GM18499 (cell line): ENCODE measurements at regions not wholly inside any gene's neighbourhood (a gene's known extent, or its start where the extent isn't known, plus 50 kb on each side); places are given as distances from the start of the nearest gene placed in this dataset.

Experiments
- ATAC-seq: cut with Tn5 transposase; IDR thresholded peaks from one replicate; pipeline ENCODE4 v1.9.1; 2021; ENCODE audit warnings: moderate number of reproducible peaks; ENCODE audit not compliant: insufficient read depth, unreplicated experiment

GRCh38 chr11:45597097-45597496 is 68.3 kb downstream of the CHST1 start:
- no peak for ATAC-seq

GRCh38 chr11:45596571-45596970 is 68.9 kb downstream of the CHST1 start:
- no peak for ATAC-seq

- no peak for ATAC-seq
Observed at GRCh38 chr11:45593992-45594391, 71.4 kb downstream of the CHST1 start.

GRCh38 chr11:45592636-45593035 is 72.8 kb downstream of the CHST1 start:
- no peak for ATAC-seq

- ATAC-seq = no peak
Observed at GRCh38 chr11:45590743-45591142, 74.7 kb downstream of the CHST1 start.

GRCh38 chr11:45585205-45585604 is 80.2 kb downstream of the CHST1 start:
- no peak for ATAC-seq

- ATAC-seq = no peak
Observed at GRCh38 chr11:45583981-45584566, 81.3 kb downstream of the CHST1 start.

- ATAC-seq = no peak
Observed at GRCh38 chr11:45580399-45580798, 85.0 kb downstream of the CHST1 start.

GRCh38 chr11:45578316-45578715 is 87.1 kb downstream of the CHST1 start:
- ATAC-seq = no peak

GRCh38 chr11:45577752-45578151 is 87.7 kb downstream of the CHST1 start:
- ATAC-seq = no peak

GRCh38 chr11:45576461-45577215 is 88.8 kb downstream of the CHST1 start:
- no peak for ATAC-seq

GRCh38 chr11:45573728-45574127 is 91.7 kb downstream of the CHST1 start:
- ATAC-seq = no peak

- no peak for ATAC-seq
Observed at GRCh38 chr11:45572354-45573123, 92.9 kb downstream of the CHST1 start.

GRCh38 chr11:45569776-45570175 is 95.6 kb downstream of the CHST1 start:
- ATAC-seq = no peak

- ATAC-seq = no peak
Observed at GRCh38 chr11:45568049-45568448, 97.4 kb downstream of the CHST1 start.

- ATAC-seq = no peak
Observed at GRCh38 chr11:45565446-45565988, 99.9 kb downstream of the CHST1 start.

GRCh38 chr11:45563810-45564209 is 101.6 kb downstream of the CHST1 start:
- ATAC-seq = no peak

GRCh38 chr11:45563171-45563570 is 102.3 kb downstream of the CHST1 start:
- no peak for ATAC-seq

- ATAC-seq = no peak
Observed at GRCh38 chr11:45560913-45561281, 104.5 kb downstream of the CHST1 start.

- no peak for ATAC-seq
Observed at GRCh38 chr11:45560155-45560912, 105.1 kb downstream of the CHST1 start.
